ENCODE measurements at regions not wholly inside any gene's neighbourhood (a gene's known extent, or its start where the extent isn't known, plus 50 kb on each side); places are given as distances from the start of the nearest gene placed in this dataset.

GRCh38 chr1:172907834-172908326 is 142.9 kb downstream of the TNFSF18 start:
- Histone ChIP-seq H3K79me2 (ENCODE audit: insufficient read depth, low read length) (no peaks in the 10 kb centered on the region), H4K20me1 (ENCODE audit: low read depth, low read length) (no peaks in the 10 kb centered on the region), H3K9me2 (replicated peaks; ENCODE audit: insufficient read depth, low read length) (no peaks in the 10 kb centered on the region), H3K9ac (ENCODE audit: low read length) (no peak overlapping the region), H3K36me3 (ENCODE audit: low read length) (no peaks in the 10 kb centered on the region), H3K27ac (ENCODE audit: low read depth, low read length) (no peak overlapping the region), H2AFZ (ENCODE audit: low read depth, low read length, severe bottlenecking) (no peak overlapping the region), H3F3A (ENCODE audit: insufficient read depth) (no peaks in the 10 kb centered on the region), H3K4me2 (ENCODE audit: low read depth, low read length, poor library complexity, severe bottlenecking) (no peak overlapping the region), H3K27me3 (ENCODE audit: low read length) (no peaks in the 10 kb centered on the region), H3K4me3 (ENCODE audit: insufficient read depth, low read length, poor library complexity, severe bottlenecking) (no peak overlapping the region), H3K9me3 (ENCODE audit: insufficient read depth, low read length) (peaks cover 7% of the 10 kb centered on the region)
- no peak for TF ChIP-seq EZH2phosphoT487 (conservative IDR thresholded peaks at IDR 0.05; ENCODE audit: low read length)
- no peak for TF ChIP-seq CTCF (IDR thresholded peaks at IDR 0.05; ENCODE audit: insufficient read depth, low read length, poor library complexity, severe bottlenecking)

- no peaks in the 10 kb centered on the region for H4K20me1 ChIP-seq (ENCODE audit: low read depth, low read length)
- H3K9ac ChIP-seq (ENCODE audit: low read length): no peak overlapping the region
- no peaks in the 10 kb centered on the region for H3F3A ChIP-seq (ENCODE audit: insufficient read depth)
- no peak for TF ChIP-seq CTCF (IDR thresholded peaks at IDR 0.05; ENCODE audit: insufficient read depth, low read length, poor library complexity, severe bottlenecking)
- TF ChIP-seq EZH2phosphoT487 (conservative IDR thresholded peaks at IDR 0.05; ENCODE audit: low read length): no peak
- no peak overlapping the region for H3K27ac ChIP-seq (ENCODE audit: low read depth, low read length)
- no peaks in the 10 kb centered on the region for H3K9me2 ChIP-seq (replicated peaks; ENCODE audit: insufficient read depth, low read length)
- no peaks in the 10 kb centered on the region for H3K79me2 ChIP-seq (ENCODE audit: insufficient read depth, low read length)
- H3K4me2 ChIP-seq (ENCODE audit: low read depth, low read length, poor library complexity, severe bottlenecking): no peak overlapping the region
- H3K4me3 ChIP-seq (ENCODE audit: insufficient read depth, low read length, poor library complexity, severe bottlenecking): no peak overlapping the region
- no peak overlapping the region for H2AFZ ChIP-seq (ENCODE audit: low read depth, low read length, severe bottlenecking)
- H3K27me3 ChIP-seq (ENCODE audit: low read length): no peaks in the 10 kb centered on the region
- H3K9me3 ChIP-seq (ENCODE audit: insufficient read depth, low read length): peaks cover 17% of the 10 kb centered on the region
- H3K36me3 ChIP-seq (ENCODE audit: low read length): no peaks in the 10 kb centered on the region
These were observed 141.0 kb downstream of the TNFSF18 start for GRCh38 chr1:172909606-172910326.

GRCh38 chr1:172912765-172913260 is 137.9 kb downstream of the TNFSF18 start:
- Histone ChIP-seq H3K9ac (ENCODE audit: low read length) (no peak overlapping the region), H2AFZ (ENCODE audit: low read depth, low read length, severe bottlenecking) (no peak overlapping the region), H3K4me3 (ENCODE audit: insufficient read depth, low read length, poor library complexity, severe bottlenecking) (no peak overlapping the region), H3K27ac (ENCODE audit: low read depth, low read length) (no peak overlapping the region), H4K20me1 (ENCODE audit: low read depth, low read length) (no peaks in the 10 kb centered on the region), H3K79me2 (ENCODE audit: insufficient read depth, low read length) (no peaks in the 10 kb centered on the region), H3K9me3 (ENCODE audit: insufficient read depth, low read length) (peaks cover 17% of the 10 kb centered on the region), H3K4me2 (ENCODE audit: low read depth, low read length, poor library complexity, severe bottlenecking) (no peak overlapping the region), H3K9me2 (replicated peaks; ENCODE audit: insufficient read depth, low read length) (no peaks in the 10 kb centered on the region), H3K27me3 (ENCODE audit: low read length) (no peaks in the 10 kb centered on the region), H3F3A (ENCODE audit: insufficient read depth) (no peaks in the 10 kb centered on the region), H3K36me3 (ENCODE audit: low read length) (no peaks in the 10 kb centered on the region)
- no peak for TF ChIP-seq EZH2phosphoT487 (conservative IDR thresholded peaks at IDR 0.05; ENCODE audit: low read length)
- no peak for TF ChIP-seq CTCF (IDR thresholded peaks at IDR 0.05; ENCODE audit: insufficient read depth, low read length, poor library complexity, severe bottlenecking)

All from SU-DHL-6 (cell line).